H1 (cell line): ENCODE measurements at regions not wholly inside any gene's neighbourhood (a gene's known extent, or its start where the extent isn't known, plus 50 kb on each side); places are given as distances from the start of the nearest gene placed in this dataset.

Source experiments
- CTCF ChIA-PET: fragments of 300-600 bp; sonication (Branson Sonifier 250); formaldehyde crosslinking; loops from one replicate; lab custom pipeline; 2021; ENCODE audit not compliant: partially characterized antibody; lab: Charles Lee
- POLR2A ChIA-PET: fragments of 300-600 bp; sonication (Branson Sonifier 250); formaldehyde crosslinking; loops from one replicate; lab custom pipeline; 2021; ENCODE audit warnings: inconsistent platforms; ENCODE audit not compliant: partially characterized antibody; lab: Charles Lee
- DNase-seq, 2 experiments: peaks; one replicate each; pipeline versions ENCODE4 v3.0.0 to v3.0.0-alpha.2; 2010 to 2022; ENCODE audit warnings: low spot score in 2 of 2, low read depth in 1 of 2, mixed read lengths in 1 of 2
- FAIRE-seq: peaks from 2 replicates; lab custom pipeline; 2011; peaks lifted over from hg19 to GRCh38; lab: Jason Lieb, UNC
- H2AFZ ChIP-seq: 2 replicates; pipeline ENCODE4 v1.8.1; 2012; ENCODE audit warnings: low read length, inconsistent platforms
- H2AK5ac ChIP-seq: 2 replicates; pipeline ENCODE4 v1.6.1; 2013; ENCODE audit warnings: low read depth, low read length
- H2BK120ac ChIP-seq: replicated peaks from 2 replicates; pipeline ENCODE3; 2013; ENCODE audit warnings: low read depth, low read length, inconsistent platforms
- H2BK12ac ChIP-seq: 2 replicates; pipeline ENCODE4 v1.6.1; 2013; ENCODE audit warnings: low read depth, low read length
- H2BK15ac ChIP-seq: 2 replicates; pipeline ENCODE4 v1.6.1; 2013; ENCODE audit warnings: low read length
- H2BK20ac ChIP-seq: 2 replicates; pipeline ENCODE4 v1.6.1; 2013; ENCODE audit warnings: low read length
- H2BK5ac ChIP-seq: 2 replicates; pipeline ENCODE4 v1.6.1; 2013; ENCODE audit warnings: low read depth, low read length
- H3K14ac ChIP-seq: 2 replicates; pipeline ENCODE4 v1.6.1; 2013; ENCODE audit warnings: inconsistent platforms; ENCODE audit not compliant: insufficient read length
- H3K18ac ChIP-seq: 2 replicates; pipeline ENCODE4 v1.6.1; 2013; ENCODE audit warnings: low read length; ENCODE audit errors: extremely low read depth
- H3K23ac ChIP-seq: 2 replicates; pipeline ENCODE4 v1.6.1; 2013; ENCODE audit warnings: inconsistent platforms; ENCODE audit not compliant: insufficient read length
- H3K23me2 ChIP-seq: 2 replicates; pipeline ENCODE4 v1.6.1; 2013; ENCODE audit warnings: low read depth, low read length
- H3K27ac ChIP-seq: 2 replicates; pipeline ENCODE4 v1.6.1; 2011; ENCODE audit warnings: low read depth, low read length, inconsistent platforms
- H3K27me3 ChIP-seq, 4 experiments: replicated peaks in 1 of 4; 1 replicate in 1 of 4; 2 replicates in 3 of 4; pipeline versions ENCODE4 v1.6.1 to v1.8.1; 2011 to 2013; ENCODE audit warnings: low read length in 3 of 4, mild to moderate bottlenecking in 3 of 4, inconsistent platforms in 2 of 4, mixed read lengths in 2 of 4, moderate library complexity in 1 of 4; ENCODE audit not compliant: control insufficient read depth in 3 of 4, insufficient read depth in 3 of 4; ENCODE audit errors: extremely low read depth in 1 of 4
- H3K36me3 ChIP-seq, 4 experiments: 2 replicates each; pipeline versions ENCODE4 v1.6.1 to v1.8.1; 2011 to 2013; ENCODE audit warnings: mild to moderate bottlenecking in 4 of 4, low read length in 3 of 4, moderate library complexity in 2 of 4, control low read depth in 1 of 4, inconsistent platforms in 1 of 4; ENCODE audit not compliant: insufficient read depth in 4 of 4, control insufficient read depth in 2 of 4
- H3K4ac ChIP-seq: replicated peaks from 2 replicates; pipeline ENCODE3; 2013; ENCODE audit warnings: low read length, low read depth, mixed read lengths, inconsistent platforms; ENCODE audit not compliant: insufficient read length
- H3K4me1 ChIP-seq, 4 experiments: replicated peaks in 1 of 4; 1 replicate in 1 of 4; 2 replicates in 3 of 4; pipeline versions ENCODE4 v1.6.1 to v1.8.1; 2011 to 2013; ENCODE audit warnings: low read length in 3 of 4, inconsistent platforms in 2 of 4, mixed read lengths in 1 of 4; ENCODE audit not compliant: insufficient read depth in 4 of 4, control insufficient read depth in 3 of 4
- H3K4me2 ChIP-seq, 2 experiments: 2 replicates each; pipeline versions ENCODE4 v1.6.1 to v1.8.1; 2011 to 2013; ENCODE audit warnings: low read depth in 2 of 2, low read length in 2 of 2, control low read depth in 1 of 2, inconsistent platforms in 1 of 2, mild to moderate bottlenecking in 1 of 2; ENCODE audit not compliant: insufficient read depth in 1 of 2
- H3K4me3 ChIP-seq, 4 experiments: fragments of 200-600, 300-600 bp in 1 of 4; sonication (generic), shearing (Covaris generic), sonication (Bioruptor Twin) in 1 of 4; 2 replicates each; pipeline versions ENCODE4 v1.5.1 to v1.8.1; 2011 to 2016; ENCODE audit warnings: low read length in 4 of 4, low read depth in 3 of 4, control low read depth in 2 of 4, inconsistent platforms in 2 of 4, mild to moderate bottlenecking in 2 of 4, mixed read lengths in 1 of 4, moderate library complexity in 1 of 4; ENCODE audit not compliant: insufficient read depth in 2 of 4; ENCODE audit errors: extremely low read depth in 1 of 4
- H3K56ac ChIP-seq: replicated peaks from 2 replicates; pipeline ENCODE3; 2013; ENCODE audit warnings: low read depth, mild to moderate bottlenecking, mixed read lengths, low read length, inconsistent platforms; ENCODE audit not compliant: insufficient read length
- H3K79me1 ChIP-seq: 2 replicates; pipeline ENCODE4 v1.6.1; 2013; ENCODE audit warnings: low read depth, low read length, control low read depth
- H3K79me2 ChIP-seq, 2 experiments: 2 replicates each; pipeline versions ENCODE4 v1.6.1 to v1.8.1; 2012 to 2013; ENCODE audit warnings: low read length in 2 of 2, mild to moderate bottlenecking in 2 of 2, inconsistent platforms in 1 of 2; ENCODE audit not compliant: insufficient read depth in 2 of 2, control insufficient read depth in 1 of 2
- H3K9ac ChIP-seq, 4 experiments: replicated peaks in 1 of 4; 1 replicate in 1 of 4; 2 replicates in 3 of 4; pipeline versions ENCODE4 v1.6.1 to v1.8.1; 2011 to 2013; ENCODE audit warnings: low read depth in 3 of 4, low read length in 3 of 4, control low read depth in 2 of 4, mild to moderate bottlenecking in 2 of 4, moderate library complexity in 2 of 4, inconsistent platforms in 1 of 4; ENCODE audit errors: extremely low read depth in 1 of 4
- H3K9me3 ChIP-seq, 2 experiments: 2 replicates each; pipeline versions ENCODE4 v1.6.1 to v1.8.1; 2012 to 2013; ENCODE audit warnings: mild to moderate bottlenecking in 2 of 2, moderate library complexity in 2 of 2, control low read depth in 1 of 2, inconsistent platforms in 1 of 2, low read depth in 1 of 2, low read length in 1 of 2, mixed read lengths in 1 of 2; ENCODE audit not compliant: insufficient read depth in 2 of 2
- H4K20me1 ChIP-seq, 2 experiments: replicated peaks in 1 of 2; 2 replicates each; pipeline versions ENCODE3 to v1.8.1; 2011 to 2013; ENCODE audit warnings: inconsistent platforms in 2 of 2, low read length in 2 of 2, mild to moderate bottlenecking in 1 of 2; ENCODE audit not compliant: insufficient read depth in 2 of 2, control insufficient read depth in 1 of 2
- H4K5ac ChIP-seq: 2 replicates; pipeline ENCODE4 v1.6.1; 2013; ENCODE audit warnings: low read length, low read depth, mixed read lengths, inconsistent platforms; ENCODE audit not compliant: insufficient read length
- H4K8ac ChIP-seq: 2 replicates; pipeline ENCODE4 v1.8.0; 2013; ENCODE audit warnings: mild to moderate bottlenecking, moderate library complexity, low read length, inconsistent platforms; ENCODE audit not compliant: insufficient read depth; ENCODE audit errors: extremely low read depth
- H4K91ac ChIP-seq: replicated peaks from 2 replicates; pipeline ENCODE3; 2013; ENCODE audit warnings: low read length, mixed read lengths, inconsistent platforms; ENCODE audit not compliant: insufficient read length
- ASH2L ChIP-seq: fragments of 200-600, 300-600 bp; sonication (generic); IDR thresholded peaks from one replicate; pipeline ENCODE4 v1.7.1; 2017; ENCODE audit warnings: low read length
- CHD1 ChIP-seq: IDR thresholded peaks from 2 replicates; pipeline ENCODE4 v1.6.1; 2012; ENCODE audit warnings: low read depth, low read length, improper control_type of control experiment
- SIN3A ChIP-seq, 2 experiments: IDR thresholded peaks in 1 of 2; conservative IDR thresholded peaks in 1 of 2; 2 replicates each; pipeline ENCODE4 v1.6.1; 2011 to 2012; ENCODE audit warnings: low read length in 2 of 2, improper control_type of control experiment in 1 of 2, low read depth in 1 of 2, mild to moderate bottlenecking in 1 of 2
- SP4 ChIP-seq: IDR thresholded peaks from 2 replicates; pipeline ENCODE4 v1.6.1; 2012; ENCODE audit warnings: low read length, inconsistent platforms
- WGBS, 2 experiments: shearing (Covaris generic) in 1 of 2; methylation state at CpG; one replicate each; pipeline versions ENCODE4 v1.1.6 to v1.1.7; 2013 to 2015; ENCODE audit warnings: low lambda C conversion rate in 2 of 2, mixed read lengths in 2 of 2, inconsistent platforms in 1 of 2, low coverage in 1 of 2, missing lambda C conversion rate in 1 of 2; ENCODE audit not compliant: insufficient replicate concordance in 2 of 2, insufficient coverage in 1 of 2, insufficient read length in 1 of 2; ENCODE audit errors: extremely low coverage in 1 of 2, missing lambda C conversion rate in 1 of 2; 5-methylcytosine and 5-hydroxymethylcytosine counted together

- Histone ChIP-seq H2BK12ac (no peak overlapping the region), H3K27ac (no peak overlapping the region), H3K9me3 (peaks cover 12 to 22% of the 10 kb centered on the region in 2 experiments; a peak in 3 of 4 replicates), H3K56ac (no peak overlapping the region), H3K4ac (no peak overlapping the region), H3K18ac (no peak overlapping the region), H3K4me2 (no peak overlapping the region), H3K79me1 (no peaks in the 10 kb centered on the region), H2BK5ac (no peak overlapping the region), H3K14ac (no peak overlapping the region), H3K23ac (no peak overlapping the region), H2BK20ac (no peak overlapping the region), H3K27me3 (no peaks in the 10 kb centered on the region; a peak in 1 of 7 replicates), H3K4me3 (no peak overlapping the region), H4K8ac (no peak overlapping the region), H3K4me1 (peaks cover 0 to 3% (median 0%) of the 10 kb centered on the region in 4 experiments; a peak in 1 of 7 replicates), H2BK120ac (no peak overlapping the region), H3K36me3 (no peaks in the 10 kb centered on the region), H2AK5ac (no peak overlapping the region), H3K9ac (no peak overlapping the region), H4K20me1 (no peaks in the 10 kb centered on the region), H4K91ac (no peak overlapping the region), H3K23me2 (no peaks in the 10 kb centered on the region), H3K79me2 (no peaks in the 10 kb centered on the region), H2BK15ac (no peak overlapping the region), H4K5ac (no peak overlapping the region), H2AFZ (no peak overlapping the region)
- FAIRE-seq (no peak), DNase-seq (no peak)
- WGBS, 2 experiments, result 98% methylated on average over 2 of the region's 2 CpGs; no CpG with 5 or more reads in 1 of the 2 experiments
- ChIA-PET CTCF (no interaction called here), POLR2A (no interaction called here)
- TF ChIP-seq ASH2L (no peak), SIN3A (conservative IDR thresholded peaks at IDR 0.05 in 1 of 2, IDR thresholded peaks at IDR 0.05 in 1 of 2; ENCODE audit: low read depth in 1 of 2, low read length in 2 of 2) (no peak), SP4 (no peak), CHD1 (no peak)
Measured at GRCh38 chr6:169106176-169106575, 147.5 kb downstream of the THBS2 start.
